Thoracic aorta (tissue), 2 donors: ENCODE measurements at regions not wholly inside any gene's neighbourhood (a gene's known extent, or its start where the extent isn't known, plus 50 kb on each side); places are given as distances from the start of the nearest gene placed in this dataset.

Experiments used
- ATAC-seq: fragments of 150-250 bp; one replicate; pipeline ENCODE4 v1.8.0; 2017; ENCODE audit warnings: low read depth; ENCODE audit not compliant: insufficient number of reproducible peaks, low FRiP score
- DNase-seq: peaks from one replicate; pipeline ENCODE4 v3.0.0-alpha.2; 2020; ENCODE audit warnings: low spot score
- H3K27ac ChIP-seq, 2 donors: fragments of 200-600 bp; sonication (generic); 1 replicate in 1 of 2; 2 replicates in 1 of 2; pipeline ENCODE4 v1.5.1; 2016; ENCODE audit warnings: mild to moderate bottlenecking in 2 of 2, moderate library complexity in 2 of 2
- H3K27me3 ChIP-seq: fragments of 200-600 bp; sonication (generic); replicated peaks from 2 replicates; pipeline ENCODE4 v1.6.0; 2016; ENCODE audit warnings: mild to moderate bottlenecking; ENCODE audit not compliant: insufficient read depth
- H3K36me3 ChIP-seq: fragments of 200-600 bp; sonication (generic); one replicate; pipeline ENCODE4 v1.5.1; 2016
- H3K4me1 ChIP-seq, 2 donors: fragments of 200-600 bp; sonication (generic); 1 replicate in 1 of 2; 2 replicates in 1 of 2; pipeline versions ENCODE4 v1.5.1 to v1.6.0; 2016; ENCODE audit warnings: low read depth in 2 of 2, mild to moderate bottlenecking in 1 of 2; ENCODE audit not compliant: control insufficient read depth in 1 of 2
- H3K4me3 ChIP-seq: fragments of 200-600 bp; sonication (generic); 2 replicates; pipeline ENCODE4 v1.5.1; 2016; ENCODE audit warnings: mild to moderate bottlenecking
- H3K9me3 ChIP-seq: fragments of 200-600 bp; sonication (generic); 2 replicates; pipeline ENCODE4 v1.5.1; 2016
- TF ChIP-seq, protein P1 (sequence below): fragments of 200-600 bp; sonication (generic); IDR thresholded peaks from one replicate; pipeline ENCODE4 v1.5.1; 2019; ENCODE audit warnings: antibody characterized with exemption

DNA sequence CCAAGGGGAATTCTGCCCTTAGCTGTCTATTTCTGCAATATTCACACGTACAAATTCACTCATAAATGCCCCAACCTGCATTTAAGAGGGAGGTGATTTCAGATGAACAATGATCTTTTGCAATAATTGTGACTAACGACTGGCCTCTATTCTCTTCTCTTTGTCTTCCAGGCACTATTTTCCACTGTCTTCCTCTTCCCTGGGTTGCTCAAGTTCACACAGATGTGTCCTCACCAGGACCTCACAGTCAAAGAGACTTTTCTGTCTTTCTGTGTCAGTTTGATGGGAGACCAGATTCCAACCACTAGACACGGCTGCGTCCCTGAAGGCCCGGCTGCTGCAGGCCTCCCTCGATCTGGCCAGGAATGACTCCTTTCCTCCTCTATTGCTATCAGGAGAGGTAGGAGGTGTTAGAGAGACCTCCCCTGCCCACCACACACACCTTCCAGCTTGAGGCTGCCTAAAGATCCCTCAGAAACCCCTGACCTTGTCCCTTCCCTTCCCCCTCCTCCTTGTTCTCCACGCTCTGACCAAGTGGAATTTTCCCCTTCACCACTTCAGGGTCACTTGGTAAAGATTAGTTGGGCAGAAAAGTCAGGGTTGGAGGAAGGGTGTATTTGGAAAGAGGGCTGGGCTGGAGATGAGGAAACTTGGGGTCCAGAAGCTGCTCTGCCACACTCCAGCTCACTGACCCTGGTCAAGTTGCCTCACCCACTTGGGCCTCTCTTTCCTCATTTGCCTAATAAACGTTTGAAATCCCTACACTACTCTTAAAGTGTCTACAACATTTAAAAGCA, 109.2 kb upstream of the COPS8 start:
- no peaks in the 10 kb centered on the region for H3K9me3 ChIP-seq
- no peaks in the 10 kb centered on the region for H3K36me3 ChIP-seq
- no peak overlapping the region for H3K4me3 ChIP-seq
- H3K4me1 ChIP-seq, result no peaks in the 10 kb centered on the region
- DNase-seq (no peak), ATAC-seq (no peak)
- H3K27me3 ChIP-seq, result no peaks in the 10 kb centered on the region
- TF ChIP-seq, protein P1, sequence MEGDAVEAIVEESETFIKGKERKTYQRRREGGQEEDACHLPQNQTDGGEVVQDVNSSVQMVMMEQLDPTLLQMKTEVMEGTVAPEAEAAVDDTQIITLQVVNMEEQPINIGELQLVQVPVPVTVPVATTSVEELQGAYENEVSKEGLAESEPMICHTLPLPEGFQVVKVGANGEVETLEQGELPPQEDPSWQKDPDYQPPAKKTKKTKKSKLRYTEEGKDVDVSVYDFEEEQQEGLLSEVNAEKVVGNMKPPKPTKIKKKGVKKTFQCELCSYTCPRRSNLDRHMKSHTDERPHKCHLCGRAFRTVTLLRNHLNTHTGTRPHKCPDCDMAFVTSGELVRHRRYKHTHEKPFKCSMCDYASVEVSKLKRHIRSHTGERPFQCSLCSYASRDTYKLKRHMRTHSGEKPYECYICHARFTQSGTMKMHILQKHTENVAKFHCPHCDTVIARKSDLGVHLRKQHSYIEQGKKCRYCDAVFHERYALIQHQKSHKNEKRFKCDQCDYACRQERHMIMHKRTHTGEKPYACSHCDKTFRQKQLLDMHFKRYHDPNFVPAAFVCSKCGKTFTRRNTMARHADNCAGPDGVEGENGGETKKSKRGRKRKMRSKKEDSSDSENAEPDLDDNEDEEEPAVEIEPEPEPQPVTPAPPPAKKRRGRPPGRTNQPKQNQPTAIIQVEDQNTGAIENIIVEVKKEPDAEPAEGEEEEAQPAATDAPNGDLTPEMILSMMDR, result no peak
- no peak overlapping the region for H3K27ac ChIP-seq

DNA sequence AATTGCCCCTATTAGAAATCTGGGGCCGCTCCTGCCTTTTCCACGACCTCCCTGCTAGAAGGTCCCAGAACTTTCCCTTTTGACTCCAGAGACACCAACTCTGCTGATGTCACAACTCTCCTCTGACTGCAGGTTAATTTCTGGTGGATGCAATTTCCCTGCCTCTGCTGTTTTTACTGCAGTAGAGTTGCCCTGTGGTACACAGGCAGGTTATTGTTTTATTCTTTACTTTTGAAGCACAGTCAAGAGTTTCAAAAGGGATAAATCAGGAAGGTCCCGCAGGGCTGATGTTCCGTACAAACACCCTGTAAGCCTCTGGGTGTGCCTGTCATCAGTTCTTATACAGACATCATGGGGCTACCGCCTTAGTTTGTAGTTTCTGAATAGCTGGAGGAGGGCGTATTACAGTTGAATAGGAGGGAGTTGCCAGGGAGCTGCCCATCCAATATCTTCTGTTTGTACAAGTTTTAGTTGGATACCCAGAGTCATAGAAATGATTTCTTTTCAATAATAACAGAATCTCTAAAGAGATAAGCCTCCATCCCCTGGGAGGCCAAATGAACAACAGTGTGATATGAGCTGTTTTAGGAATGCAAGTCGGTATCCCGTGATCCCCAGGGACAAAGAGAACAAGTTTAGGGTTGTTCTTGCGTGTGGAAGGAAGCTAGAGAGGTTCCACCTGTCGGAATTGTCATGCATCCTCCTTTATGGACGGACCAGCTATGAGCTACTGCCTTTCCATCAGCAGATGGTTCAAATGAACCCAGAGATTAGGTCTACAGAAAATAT, 108.4 kb upstream of the COPS8 start:
- Histone ChIP-seq H3K9me3 (no peaks in the 10 kb centered on the region), H3K27me3 (no peaks in the 10 kb centered on the region), H3K4me1 (no peaks in the 10 kb centered on the region), H3K4me3 (no peak overlapping the region), H3K36me3 (no peaks in the 10 kb centered on the region), H3K27ac (no peak overlapping the region)
- no peak for ATAC-seq
- TF ChIP-seq, protein P1, result no peak
- DNase-seq, result no peak

DNA sequence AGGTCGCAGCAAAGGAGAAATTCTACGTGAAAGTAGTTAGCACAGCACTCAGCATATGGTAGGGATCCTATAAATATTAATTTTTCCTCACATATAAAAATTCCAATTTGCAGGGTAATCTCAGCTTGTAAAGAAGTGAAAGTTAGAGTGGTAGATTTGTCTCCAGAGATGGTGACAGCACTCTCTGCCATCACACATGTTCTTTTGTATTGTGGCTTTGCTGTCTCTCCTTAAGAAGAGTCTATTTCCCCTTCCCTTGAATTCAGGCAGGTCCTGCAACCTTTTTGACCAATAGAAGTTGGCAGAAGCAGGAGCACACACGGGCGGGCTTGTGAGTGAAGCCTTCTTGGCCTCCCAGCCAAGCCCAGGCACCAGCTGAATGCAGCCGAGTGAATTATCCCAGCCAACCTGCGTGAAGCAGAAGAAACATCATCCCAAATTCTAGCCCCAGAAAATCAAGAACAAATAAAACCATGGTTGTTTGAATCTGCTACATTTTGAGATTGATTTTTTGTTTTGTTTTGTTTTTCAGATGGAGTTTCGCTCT, 107.8 kb upstream of the COPS8 start:
- ATAC-seq, result no peak
- H3K4me1 ChIP-seq, result no peaks in the 10 kb centered on the region
- TF ChIP-seq, protein P1, result no peak
- no peak overlapping the region for H3K27ac ChIP-seq
- peaks cover 2% of the 10 kb centered on the region for H3K9me3 ChIP-seq
- H3K4me3 ChIP-seq, result no peak overlapping the region
- H3K36me3 ChIP-seq, result no peaks in the 10 kb centered on the region
- H3K27me3 ChIP-seq, result no peaks in the 10 kb centered on the region
- DNase-seq, result no peak

DNA sequence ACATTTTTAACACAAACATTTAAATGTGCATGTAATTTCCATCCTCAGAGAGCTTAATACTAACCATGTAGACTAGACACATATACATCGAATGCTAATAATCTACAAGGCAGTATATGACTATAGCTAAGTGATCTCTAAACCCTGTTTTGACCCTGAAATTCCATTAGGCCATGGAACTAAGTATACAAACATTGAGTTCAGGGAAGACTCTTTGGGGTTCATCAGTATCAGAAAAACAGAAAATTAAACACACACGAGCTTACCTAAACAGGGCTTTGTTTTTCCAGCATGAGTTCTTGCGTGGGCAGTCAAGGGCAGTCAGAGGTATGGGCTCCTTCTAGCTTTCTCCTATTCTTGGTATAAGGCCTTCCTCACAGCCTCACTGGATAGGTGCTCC, 106.0 kb upstream of the COPS8 start:
- Histone ChIP-seq H3K36me3 (no peaks in the 10 kb centered on the region), H3K9me3 (peaks cover 5% of the 10 kb centered on the region), H3K4me1 (no peaks in the 10 kb centered on the region), H3K4me3 (no peak overlapping the region), H3K27ac (no peak overlapping the region), H3K27me3 (no peaks in the 10 kb centered on the region)
- ATAC-seq (no peak), DNase-seq (no peak)
- TF ChIP-seq, protein P1, result no peak

DNA sequence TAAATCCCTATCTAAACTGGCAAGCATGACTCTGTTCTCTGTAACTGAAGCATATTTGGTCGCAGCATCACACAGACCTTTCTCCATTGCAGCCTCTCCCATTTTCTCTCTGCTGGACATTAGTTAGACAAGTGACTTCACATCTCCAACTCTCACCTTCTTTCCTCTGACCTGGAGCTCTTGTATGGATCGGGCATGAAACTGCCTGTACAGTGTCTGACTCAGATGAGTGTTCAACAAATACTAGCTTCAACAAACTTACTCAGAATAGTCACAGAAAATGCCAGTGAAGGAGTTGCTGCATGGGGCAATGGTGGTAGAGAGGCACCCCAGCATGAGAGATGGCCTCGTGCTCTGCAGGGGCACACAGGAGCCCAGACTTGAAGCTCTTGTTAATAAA, 104.7 kb upstream of the COPS8 start:
- Histone ChIP-seq H3K4me3 (no peak overlapping the region), H3K27ac (no peak overlapping the region), H3K27me3 (no peaks in the 10 kb centered on the region), H3K4me1 (no peaks in the 10 kb centered on the region), H3K9me3 (peaks cover 5% of the 10 kb centered on the region), H3K36me3 (no peaks in the 10 kb centered on the region)
- DNase-seq (no peak), ATAC-seq (no peak)
- TF ChIP-seq, protein P1, result no peak
